Activated gamma-delta T cell treated with anti-CD3 and anti-CD28 coated beads, Interleukin-2, amount 50 U/mL, for 16 hours (primary cell): ENCODE measurements at regions not wholly inside any gene's neighbourhood (a gene's known extent, or its start where the extent isn't known, plus 50 kb on each side); places are given as distances from the start of the nearest gene placed in this dataset.

Experiments used
- DNase-seq: peaks from one replicate; pipeline ENCODE4 v3.0.0-alpha.2; 2020; ENCODE audit warnings: low read depth

DNA sequence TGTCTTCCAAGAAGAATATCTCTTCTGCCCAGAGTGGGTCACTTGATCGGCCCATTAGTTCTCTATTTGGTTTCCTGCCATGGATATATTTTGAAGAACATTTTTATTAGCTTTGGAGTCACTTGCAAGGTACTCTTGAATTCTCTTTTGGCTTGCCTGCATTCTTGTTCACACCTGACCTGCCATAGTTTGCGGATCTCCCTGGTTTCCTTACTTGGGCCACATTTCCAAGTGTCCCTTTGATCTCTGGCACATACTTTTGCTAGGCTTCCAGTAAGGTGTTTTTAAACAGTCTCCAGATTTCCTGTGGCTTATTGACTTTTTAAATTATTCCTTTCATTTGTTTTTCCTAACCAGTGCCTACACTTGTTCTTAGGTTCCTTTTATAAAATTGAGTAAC lies 488.5 kb upstream of the MDFIC2 start:
- no peak for DNase-seq

DNA sequence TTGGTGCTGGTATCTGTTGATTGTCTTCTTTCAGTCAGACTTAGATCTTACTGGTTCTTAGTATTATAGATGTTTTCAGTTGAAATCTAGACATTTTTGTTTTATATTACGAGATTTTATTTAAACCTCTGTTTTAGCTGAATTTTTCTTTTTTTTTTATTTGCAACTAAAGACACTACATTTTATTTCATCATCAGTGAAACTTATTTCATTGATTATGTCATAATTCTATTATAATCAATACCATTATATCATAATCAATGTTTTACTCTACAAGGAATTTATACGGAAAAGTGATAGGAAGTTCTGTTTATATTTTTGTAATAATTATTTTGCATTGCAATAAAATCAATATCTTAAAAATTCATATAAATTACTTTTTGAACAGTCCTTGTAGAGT lies 477.4 kb upstream of the MDFIC2 start:
- DNase-seq = no peak

GRCh38 chr3:70780790-70781189 lies 468.4 kb upstream of the MDFIC2 start:
- no peak for DNase-seq

- no peak for DNase-seq
Observed at GRCh38 chr3:70779296-70779695, 466.9 kb upstream of the MDFIC2 start.

DNA sequence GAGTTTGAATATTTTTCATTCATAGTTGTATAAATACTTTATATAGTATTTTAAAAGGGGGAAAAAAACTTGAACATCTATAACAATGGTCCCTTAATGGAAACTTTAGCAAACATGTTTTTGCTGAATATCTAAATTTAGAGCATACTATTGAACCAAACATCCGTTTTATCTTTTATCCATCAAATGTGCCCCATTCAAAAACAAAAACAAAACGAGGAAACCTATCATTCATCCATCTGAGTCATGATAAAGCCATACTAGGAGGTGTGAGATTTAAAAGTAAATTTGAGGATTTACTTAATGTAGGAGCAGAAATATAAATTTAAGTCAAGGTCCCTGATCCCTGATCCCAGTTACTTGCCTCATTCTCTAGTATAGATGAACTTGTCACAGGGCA lies 463.6 kb upstream of the MDFIC2 start:
- DNase-seq = no peak

GRCh38 chr3:70775257-70775656 lies 462.8 kb upstream of the MDFIC2 start:
- DNase-seq = no peak

DNA sequence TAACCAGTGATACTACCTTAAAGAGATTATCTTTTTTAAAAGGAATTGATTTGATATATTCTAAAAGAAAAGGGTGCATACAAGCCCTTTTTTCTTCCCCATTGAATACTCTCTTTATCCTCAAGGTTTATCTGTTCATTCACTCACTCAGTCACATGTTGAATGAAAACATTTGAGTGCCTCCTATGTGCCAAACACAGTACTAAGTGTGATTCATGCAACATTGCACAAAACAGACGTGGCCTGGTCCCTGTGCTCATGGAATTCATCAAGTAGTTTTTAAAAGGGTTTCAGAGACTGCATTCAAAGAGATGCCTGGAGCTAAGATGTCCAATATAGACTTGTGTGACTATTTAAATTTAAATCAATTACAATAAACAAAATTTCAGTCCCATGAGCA lies 462.2 kb upstream of the MDFIC2 start:
- no peak for DNase-seq

- DNase-seq = no peak
Observed at GRCh38 chr3:70771426-70772147, 459.1 kb upstream of the MDFIC2 start.

- no peak for DNase-seq
Observed at GRCh38 chr3:70770650-70771049, 458.2 kb upstream of the MDFIC2 start.

GRCh38 chr3:70766301-70766700 lies 453.9 kb upstream of the MDFIC2 start:
- no peak for DNase-seq

DNA sequence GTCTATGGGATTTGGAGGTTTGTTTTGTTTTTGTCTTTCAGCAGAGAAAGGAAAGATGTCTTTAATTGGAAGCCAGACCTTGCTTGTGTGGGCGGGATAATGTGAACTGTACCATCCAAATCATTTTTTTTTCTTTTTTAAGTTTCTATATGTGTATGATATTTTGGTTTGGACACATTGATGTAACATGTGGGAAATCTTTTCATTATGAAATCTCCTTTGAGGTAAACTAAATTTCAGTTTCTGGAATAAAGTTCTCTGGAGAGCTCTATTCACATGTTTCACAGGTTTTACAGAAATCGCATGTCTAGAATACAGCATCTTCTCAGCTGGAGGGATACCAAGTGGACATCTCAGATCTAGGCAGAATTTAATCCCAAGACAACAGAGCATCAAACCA lies 451.5 kb upstream of the MDFIC2 start:
- no peak for DNase-seq

- no peak for DNase-seq
Observed at GRCh38 chr3:70757658-70758057, 445.2 kb upstream of the MDFIC2 start.

GRCh38 chr3:70755526-70755925 lies 443.1 kb upstream of the MDFIC2 start:
- no peak for DNase-seq

DNA sequence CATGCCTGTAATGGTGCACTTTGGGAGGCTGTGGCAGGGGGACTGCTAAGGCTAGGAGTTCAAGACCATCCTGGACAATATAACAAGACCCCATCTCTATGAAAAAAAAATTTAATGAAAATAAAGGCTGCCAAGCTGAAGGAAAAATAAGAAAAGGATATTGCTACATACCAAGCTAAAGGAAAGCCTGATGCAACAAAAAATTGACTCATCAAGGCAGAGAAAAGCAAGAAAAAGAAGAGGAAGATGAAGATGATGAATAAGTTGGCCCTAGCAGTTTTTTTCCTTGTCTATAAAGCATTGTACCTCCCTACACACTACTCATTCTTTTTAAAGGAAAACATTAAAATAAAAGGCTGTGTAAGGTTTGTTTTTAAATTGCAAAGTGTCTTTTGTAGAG lies 441.9 kb upstream of the MDFIC2 start:
- no peak for DNase-seq

DNA sequence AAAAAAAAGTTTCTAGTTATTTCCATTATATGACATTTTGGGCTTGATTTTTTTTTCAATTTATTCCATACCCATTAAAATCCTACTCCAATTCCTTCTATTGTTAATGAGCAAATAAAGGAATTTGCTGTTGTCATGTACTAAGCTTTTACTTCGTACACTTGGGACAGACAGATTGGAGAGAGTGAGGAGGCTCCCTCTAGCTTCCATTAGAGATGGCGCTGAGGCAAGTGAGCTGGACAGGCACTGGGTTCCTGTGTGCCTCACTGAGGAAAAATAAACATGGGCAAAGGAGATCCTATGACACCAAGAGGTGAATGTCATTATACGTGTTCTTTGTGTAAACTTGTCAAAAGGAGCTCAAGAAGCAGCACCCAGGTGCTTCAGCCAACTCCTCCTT lies 441.1 kb upstream of the MDFIC2 start:
- no peak for DNase-seq

DNA sequence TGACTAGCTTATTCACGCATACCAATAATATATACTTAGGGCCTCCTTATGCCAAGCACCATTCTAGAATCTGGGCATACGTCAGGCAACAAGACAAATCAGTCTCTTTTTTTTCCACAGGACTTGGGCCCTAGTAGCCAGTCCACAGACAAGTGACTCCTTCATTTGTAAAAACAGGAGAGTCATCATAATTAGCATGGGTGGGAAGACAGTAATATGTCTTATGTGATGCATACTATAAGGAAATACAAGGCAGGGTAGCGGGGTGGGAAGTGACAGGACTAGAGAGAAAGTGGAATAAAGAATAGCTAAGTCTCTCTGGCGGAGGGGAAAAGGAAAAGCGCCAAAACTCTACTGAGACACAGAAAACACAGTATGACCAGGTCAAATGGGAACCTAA lies 439.6 kb upstream of the MDFIC2 start:
- no peak for DNase-seq

GRCh38 chr3:70749122-70749521 lies 436.7 kb upstream of the MDFIC2 start:
- DNase-seq = no peak

GRCh38 chr3:70748593-70748992 lies 436.2 kb upstream of the MDFIC2 start:
- DNase-seq = no peak

- DNase-seq = no peak
Observed at GRCh38 chr3:70747847-70748246, 435.4 kb upstream of the MDFIC2 start.

DNA sequence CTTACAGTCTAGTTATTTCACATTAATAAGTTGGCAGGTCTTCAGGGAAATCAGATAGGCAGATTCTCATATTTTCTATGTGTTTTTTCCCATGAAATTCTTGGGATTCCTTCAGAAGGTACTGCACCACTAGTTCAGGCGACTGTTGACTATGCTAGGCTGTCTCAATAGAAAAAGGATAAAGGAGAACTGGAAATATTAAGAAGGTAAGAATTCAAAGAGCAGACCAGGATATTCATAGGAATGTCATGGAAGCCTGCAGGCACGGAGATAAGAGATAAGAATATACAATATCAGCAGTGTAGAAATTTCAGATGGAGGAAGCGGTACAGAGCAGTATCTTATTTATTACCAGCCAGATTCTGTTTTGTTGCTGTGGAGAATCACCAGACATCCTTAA lies 432.1 kb upstream of the MDFIC2 start:
- no peak for DNase-seq

DNA sequence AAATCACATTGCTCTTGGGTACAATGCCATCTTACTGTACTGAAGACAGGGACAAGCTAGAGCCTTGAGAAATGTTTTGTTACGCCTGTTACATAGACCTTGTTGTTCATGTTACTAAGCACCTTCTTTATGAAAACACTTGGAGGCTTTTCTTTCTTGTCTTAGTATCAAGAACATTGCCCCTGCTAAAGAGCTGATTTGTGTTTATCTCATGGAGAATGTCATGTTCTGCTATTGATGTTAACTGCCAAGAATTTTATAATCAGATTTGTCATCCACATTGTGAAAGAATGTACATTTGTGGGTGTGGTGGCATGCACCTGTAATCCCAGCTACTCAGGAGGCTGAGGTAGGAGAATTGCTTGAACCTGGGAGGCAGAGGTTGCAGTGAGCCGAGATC lies 431.3 kb upstream of the MDFIC2 start:
- no peak for DNase-seq

- DNase-seq = no peak
Observed at GRCh38 chr3:70742081-70742480, 429.6 kb upstream of the MDFIC2 start.

DNA sequence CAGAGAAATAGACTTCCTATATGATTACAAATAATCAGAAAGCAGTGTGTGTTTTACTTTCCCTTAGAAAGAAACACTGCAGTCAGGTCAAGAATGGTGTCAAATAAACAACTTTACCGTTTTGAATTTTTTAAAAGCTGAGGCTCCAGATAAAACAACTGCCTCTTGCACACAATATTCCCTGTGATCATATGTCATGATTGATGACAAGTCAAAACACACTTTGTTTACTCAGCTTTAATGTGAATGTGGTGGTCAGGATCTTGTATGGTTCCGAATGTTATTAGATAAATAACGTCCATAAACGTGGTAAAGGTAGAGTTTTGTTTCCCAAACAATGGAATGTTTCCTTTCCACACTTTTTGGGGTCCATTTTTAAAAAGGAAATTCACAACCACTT lies 428.4 kb upstream of the MDFIC2 start:
- DNase-seq = no peak

DNA sequence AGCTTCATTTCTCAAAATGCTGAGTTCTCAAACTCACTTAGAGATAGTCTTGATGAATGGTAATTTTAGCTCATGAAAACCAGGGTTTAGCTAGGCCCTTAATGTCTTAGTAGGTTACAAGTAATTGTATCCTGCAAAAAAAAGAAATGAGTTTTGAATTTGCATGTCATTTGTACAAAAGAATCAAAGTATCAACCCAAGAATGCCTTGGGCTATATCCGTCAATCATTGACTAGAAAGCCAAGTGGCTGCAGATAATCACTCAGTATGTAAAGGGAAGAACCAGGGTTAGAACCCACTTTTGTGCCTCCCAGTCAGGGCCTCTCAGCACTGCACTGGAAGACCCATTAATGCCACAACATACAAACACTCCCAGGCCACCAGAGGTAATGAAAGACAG lies 427.6 kb upstream of the MDFIC2 start:
- no peak for DNase-seq

DNA sequence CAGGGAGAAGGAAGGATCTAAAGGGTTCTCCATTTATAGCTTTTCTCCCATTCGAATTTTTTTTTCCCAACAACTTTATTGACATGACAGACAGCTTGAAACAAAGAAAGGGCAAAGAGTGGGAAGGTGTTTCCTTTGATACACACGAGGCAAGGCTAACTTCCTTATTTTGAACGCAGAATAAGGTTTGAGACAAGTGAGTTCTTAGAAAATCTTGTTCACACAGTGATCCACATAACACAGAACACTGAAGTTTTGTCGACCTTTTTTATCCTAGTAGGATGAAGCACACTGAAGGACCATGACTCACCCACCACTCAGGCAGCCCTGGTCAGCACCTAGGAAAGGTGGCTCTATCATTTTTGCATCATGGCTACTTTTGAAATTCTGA lies 425.8 kb upstream of the MDFIC2 start:
- no peak for DNase-seq
